Renal cortical epithelial cell (primary cell): ENCODE measurements at regions not wholly inside any gene's neighbourhood (a gene's known extent, or its start where the extent isn't known, plus 50 kb on each side); places are given as distances from the start of the nearest gene placed in this dataset.

Source experiments
- DNase-seq: peaks from one replicate; pipeline ENCODE4 v3.0.0-alpha.2; 2011; ENCODE audit warnings: low read depth

- peak; percentile 11 for DNase-seq
Observed at GRCh38 chr5:62717301-62717933, 138.8 kb downstream of the LRRC70 start.

- no peak for DNase-seq
Observed at GRCh38 chr5:62714296-62714695, 135.7 kb downstream of the LRRC70 start.

GRCh38 chr5:62708481-62709325, 130.1 kb downstream of the LRRC70 start:
- no peak for DNase-seq

GRCh38 chr5:62707563-62707962, 128.9 kb downstream of the LRRC70 start:
- no peak for DNase-seq

- no peak for DNase-seq
Observed at GRCh38 chr5:62707131-62707530, 128.5 kb downstream of the LRRC70 start.

- no peak for DNase-seq
Observed at GRCh38 chr5:62705022-62705421, 126.4 kb downstream of the LRRC70 start.

- no peak for DNase-seq
Observed at GRCh38 chr5:62702126-62702525, 123.5 kb downstream of the LRRC70 start.

GRCh38 chr5:62701036-62701435, 122.4 kb downstream of the LRRC70 start:
- DNase-seq: no peak

GRCh38 chr5:62698756-62699155, 120.1 kb downstream of the LRRC70 start:
- DNase-seq: no peak

GRCh38 chr5:62695274-62695673, 116.7 kb downstream of the LRRC70 start:
- no peak for DNase-seq

GRCh38 chr5:62692946-62693713, 114.5 kb downstream of the LRRC70 start:
- DNase-seq: no peak

GRCh38 chr5:62691946-62692345, 113.3 kb downstream of the LRRC70 start:
- no peak for DNase-seq

GRCh38 chr5:62690421-62690820, 111.8 kb downstream of the LRRC70 start:
- DNase-seq: no peak

- peak; percentile 29 for DNase-seq
Observed at GRCh38 chr5:62689599-62690368, 111.2 kb downstream of the LRRC70 start.

- DNase-seq: no peak
Observed at GRCh38 chr5:62686692-62687091, 108.1 kb downstream of the LRRC70 start.

- DNase-seq: peak; percentile 5
Observed at GRCh38 chr5:62685221-62685620, 106.6 kb downstream of the LRRC70 start.

- DNase-seq: peak; percentile 11
Observed at GRCh38 chr5:62684310-62684709, 105.7 kb downstream of the LRRC70 start.

GRCh38 chr5:62682059-62682458, 103.4 kb downstream of the LRRC70 start:
- DNase-seq: no peak

- no peak for DNase-seq
Observed at GRCh38 chr5:62681117-62681850, 102.7 kb downstream of the LRRC70 start.

GRCh38 chr5:62680121-62680520, 101.5 kb downstream of the LRRC70 start:
- DNase-seq: no peak
